Right forelimb (tissue), 1 donor: ENCODE measurements at regions not wholly inside any gene's neighbourhood (a gene's known extent, or its start where the extent isn't known, plus 50 kb on each side); places are given as distances from the start of the nearest gene placed in this dataset.

Experiments used
- DNase-seq: peaks from one replicate; pipeline ENCODE4 v3.0.0-alpha.2; 2018

DNA sequence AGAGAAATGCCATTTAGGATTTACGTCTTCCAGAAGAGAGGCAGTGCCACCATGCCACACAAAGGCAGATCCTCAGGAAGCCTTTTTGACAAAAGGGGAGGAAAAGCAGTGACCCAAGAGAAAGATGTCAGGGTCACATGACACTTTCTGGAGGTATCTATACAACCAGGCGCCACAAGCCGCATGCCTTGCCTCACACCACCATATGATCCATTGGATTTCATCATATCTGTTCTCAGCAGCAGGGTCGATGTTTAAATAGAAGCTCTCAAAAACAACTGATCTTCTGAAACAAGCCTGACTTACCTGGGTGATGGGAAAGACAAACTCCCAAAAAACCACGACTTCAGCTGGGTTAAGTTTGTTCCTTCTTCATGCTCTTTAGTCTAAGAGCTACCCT, 52.5 kb upstream of the UNC5B start:
- DNase-seq: no peak

DNA sequence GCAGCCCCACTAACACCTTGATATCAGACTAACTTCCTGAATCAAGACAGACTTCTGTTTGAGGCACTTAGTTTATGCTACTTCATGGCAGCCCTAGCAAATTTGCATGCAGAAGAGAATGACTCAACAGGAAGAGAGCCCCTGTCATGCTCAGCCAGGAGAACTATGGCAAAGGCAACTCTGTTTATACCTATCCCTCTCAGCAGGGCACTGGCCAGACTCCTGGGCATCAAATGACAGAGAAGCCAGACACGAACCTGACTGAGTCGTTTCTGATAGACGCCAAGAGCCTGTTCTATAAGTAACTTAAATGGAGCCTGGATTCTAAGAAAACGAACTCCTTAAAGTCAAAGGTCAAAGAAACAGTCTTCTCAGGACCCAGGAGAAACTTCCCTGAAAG, 50.9 kb upstream of the UNC5B start:
- DNase-seq: no peak
